ENCODE measurements at regions not wholly inside any gene's neighbourhood (a gene's known extent, or its start where the extent isn't known, plus 50 kb on each side); places are given as distances from the start of the nearest gene placed in this dataset.

- Histone ChIP-seq H3K36me3 (ENCODE audit: control insufficient read depth in 3 of 3, insufficient read depth in 3 of 3, low read length in 3 of 3) (no peaks in the 10 kb centered on the region), H3K4me1 (ENCODE audit: control insufficient read depth in 3 of 3, insufficient read depth in 3 of 3, low read length in 3 of 3) (no peaks in the 10 kb centered on the region), H3K4me3 (ENCODE audit: low read length in 3 of 3) (no peak overlapping the region), H3K9me3 (ENCODE audit: control insufficient read depth in 3 of 3, low read length in 3 of 3) (peaks cover 0 to 9% (median 7%) of the 10 kb centered on the region in 3 donors), H3K27ac (ENCODE audit: low read depth, low read length) (no peak overlapping the region), H3K9ac (ENCODE audit: low read depth in 1 of 3, low read length in 3 of 3) (no peak overlapping the region), H3K27me3 (ENCODE audit: control insufficient read depth in 3 of 3, insufficient read depth in 3 of 3, low read length in 3 of 3) (no peaks in the 10 kb centered on the region)
Observed at GRCh38 chr18:77373730-77374445, 124.2 kb downstream of the GALR1 start.

DNA sequence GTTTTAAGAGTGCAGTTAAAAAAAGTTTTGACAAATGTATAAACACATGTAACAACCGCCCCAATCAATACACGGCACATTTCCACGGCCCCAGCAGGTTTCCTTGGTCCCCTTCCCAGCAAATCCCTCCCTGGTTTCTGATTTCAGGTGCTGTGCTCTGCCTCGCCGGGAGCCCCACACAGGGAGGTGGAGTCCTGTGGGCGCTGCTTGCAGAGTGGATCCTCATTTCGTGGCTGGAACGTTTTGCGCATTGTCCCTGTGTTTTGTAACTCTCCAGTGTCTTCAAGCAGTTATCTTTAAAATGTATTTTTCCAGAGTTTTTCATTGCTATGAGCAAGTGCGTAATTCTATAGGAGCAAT lies 124.8 kb downstream of the GALR1 start:
- no peaks in the 10 kb centered on the region for H3K4me1 ChIP-seq (ENCODE audit: control insufficient read depth in 3 of 3, insufficient read depth in 3 of 3, low read length in 3 of 3)
- no peak overlapping the region for H3K9ac ChIP-seq (ENCODE audit: low read depth in 1 of 3, low read length in 3 of 3)
- no peak overlapping the region for H3K4me3 ChIP-seq (ENCODE audit: low read length in 3 of 3)
- H3K9me3 ChIP-seq (ENCODE audit: control insufficient read depth in 3 of 3, low read length in 3 of 3) = peaks cover 0 to 5% (median 4%) of the 10 kb centered on the region in 3 donors
- no peak overlapping the region for H3K27ac ChIP-seq (ENCODE audit: low read depth, low read length)
- H3K36me3 ChIP-seq (ENCODE audit: control insufficient read depth in 3 of 3, insufficient read depth in 3 of 3, low read length in 3 of 3) = no peaks in the 10 kb centered on the region
- no peaks in the 10 kb centered on the region for H3K27me3 ChIP-seq (ENCODE audit: control insufficient read depth in 3 of 3, insufficient read depth in 3 of 3, low read length in 3 of 3)

- Histone ChIP-seq H3K4me1 (ENCODE audit: control insufficient read depth in 3 of 3, insufficient read depth in 3 of 3, low read length in 3 of 3) (no peaks in the 10 kb centered on the region), H3K9ac (ENCODE audit: low read depth in 1 of 3, low read length in 3 of 3) (no peak overlapping the region), H3K9me3 (ENCODE audit: control insufficient read depth in 3 of 3, low read length in 3 of 3) (peaks cover 0 to 4% (median 0%) of the 10 kb centered on the region in 3 donors), H3K27ac (ENCODE audit: low read depth, low read length) (no peak overlapping the region), H3K4me3 (ENCODE audit: low read length in 3 of 3) (no peak overlapping the region), H3K27me3 (ENCODE audit: control insufficient read depth in 3 of 3, insufficient read depth in 3 of 3, low read length in 3 of 3) (no peaks in the 10 kb centered on the region), H3K36me3 (ENCODE audit: control insufficient read depth in 3 of 3, insufficient read depth in 3 of 3, low read length in 3 of 3) (no peaks in the 10 kb centered on the region)
Observed at GRCh38 chr18:77376043-77376732, 126.5 kb downstream of the GALR1 start.

- H3K9ac ChIP-seq (ENCODE audit: low read depth in 1 of 3, low read length in 3 of 3) = no peak overlapping the region
- H3K9me3 ChIP-seq (ENCODE audit: control insufficient read depth in 3 of 3, low read length in 3 of 3) = peaks cover 0 to under 1% (median 0%) of the 10 kb centered on the region in 3 donors
- H3K4me3 ChIP-seq (ENCODE audit: low read length in 3 of 3) = no peak overlapping the region
- H3K4me1 ChIP-seq (ENCODE audit: control insufficient read depth in 3 of 3, insufficient read depth in 3 of 3, low read length in 3 of 3) = no peaks in the 10 kb centered on the region
- no peak overlapping the region for H3K27ac ChIP-seq (ENCODE audit: low read depth, low read length)
- no peaks in the 10 kb centered on the region for H3K27me3 ChIP-seq (ENCODE audit: control insufficient read depth in 3 of 3, insufficient read depth in 3 of 3, low read length in 3 of 3)
- no peaks in the 10 kb centered on the region for H3K36me3 ChIP-seq (ENCODE audit: control insufficient read depth in 3 of 3, insufficient read depth in 3 of 3, low read length in 3 of 3)
Observed at GRCh38 chr18:77376733-77377094, 127.1 kb downstream of the GALR1 start.

GRCh38 chr18:77377813-77378212 lies 128.2 kb downstream of the GALR1 start:
- no peaks in the 10 kb centered on the region for H3K9me3 ChIP-seq (ENCODE audit: control insufficient read depth in 3 of 3, low read length in 3 of 3)
- H3K36me3 ChIP-seq (ENCODE audit: control insufficient read depth in 3 of 3, insufficient read depth in 3 of 3, low read length in 3 of 3) = no peaks in the 10 kb centered on the region
- H3K27me3 ChIP-seq (ENCODE audit: control insufficient read depth in 3 of 3, insufficient read depth in 3 of 3, low read length in 3 of 3) = no peaks in the 10 kb centered on the region
- H3K9ac ChIP-seq (ENCODE audit: low read depth in 1 of 3, low read length in 3 of 3) = no peak overlapping the region
- no peaks in the 10 kb centered on the region for H3K4me1 ChIP-seq (ENCODE audit: control insufficient read depth in 3 of 3, insufficient read depth in 3 of 3, low read length in 3 of 3)
- H3K4me3 ChIP-seq (ENCODE audit: low read length in 3 of 3) = no peak overlapping the region
- no peak overlapping the region for H3K27ac ChIP-seq (ENCODE audit: low read depth, low read length)

GRCh38 chr18:77379976-77380509 lies 130.4 kb downstream of the GALR1 start:
- H3K27me3 ChIP-seq (ENCODE audit: control insufficient read depth in 3 of 3, insufficient read depth in 3 of 3, low read length in 3 of 3) = peaks cover 0 to 3% (median 0%) of the 10 kb centered on the region in 3 donors
- H3K4me3 ChIP-seq (ENCODE audit: low read length in 3 of 3) = no peak overlapping the region
- H3K27ac ChIP-seq (ENCODE audit: low read depth, low read length) = no peak overlapping the region
- H3K4me1 ChIP-seq (ENCODE audit: control insufficient read depth in 3 of 3, insufficient read depth in 3 of 3, low read length in 3 of 3) = no peaks in the 10 kb centered on the region
- H3K9ac ChIP-seq (ENCODE audit: low read depth in 1 of 3, low read length in 3 of 3) = no peak overlapping the region
- no peaks in the 10 kb centered on the region for H3K36me3 ChIP-seq (ENCODE audit: control insufficient read depth in 3 of 3, insufficient read depth in 3 of 3, low read length in 3 of 3)
- no peaks in the 10 kb centered on the region for H3K9me3 ChIP-seq (ENCODE audit: control insufficient read depth in 3 of 3, low read length in 3 of 3)

- Histone ChIP-seq H3K36me3 (ENCODE audit: control insufficient read depth in 3 of 3, insufficient read depth in 3 of 3, low read length in 3 of 3) (no peaks in the 10 kb centered on the region), H3K9ac (ENCODE audit: low read depth in 1 of 3, low read length in 3 of 3) (no peak overlapping the region), H3K4me3 (ENCODE audit: low read length in 3 of 3) (no peak overlapping the region), H3K27ac (ENCODE audit: low read depth, low read length) (no peak overlapping the region), H3K4me1 (ENCODE audit: control insufficient read depth in 3 of 3, insufficient read depth in 3 of 3, low read length in 3 of 3) (no peaks in the 10 kb centered on the region), H3K9me3 (ENCODE audit: control insufficient read depth in 3 of 3, low read length in 3 of 3) (no peaks in the 10 kb centered on the region), H3K27me3 (ENCODE audit: control insufficient read depth in 3 of 3, insufficient read depth in 3 of 3, low read length in 3 of 3) (peaks cover 0 to 3% (median 0%) of the 10 kb centered on the region in 3 donors)
Observed at GRCh38 chr18:77380695-77381094, 131.0 kb downstream of the GALR1 start.

- no peak overlapping the region for H3K27ac ChIP-seq (ENCODE audit: low read depth, low read length)
- no peaks in the 10 kb centered on the region for H3K27me3 ChIP-seq (ENCODE audit: control insufficient read depth in 3 of 3, insufficient read depth in 3 of 3, low read length in 3 of 3)
- no peak overlapping the region for H3K4me3 ChIP-seq (ENCODE audit: low read length in 3 of 3)
- H3K4me1 ChIP-seq (ENCODE audit: control insufficient read depth in 3 of 3, insufficient read depth in 3 of 3, low read length in 3 of 3) = no peaks in the 10 kb centered on the region
- H3K9ac ChIP-seq (ENCODE audit: low read depth in 1 of 3, low read length in 3 of 3) = no peak overlapping the region
- H3K36me3 ChIP-seq (ENCODE audit: control insufficient read depth in 3 of 3, insufficient read depth in 3 of 3, low read length in 3 of 3) = no peaks in the 10 kb centered on the region
- no peaks in the 10 kb centered on the region for H3K9me3 ChIP-seq (ENCODE audit: control insufficient read depth in 3 of 3, low read length in 3 of 3)
Observed at GRCh38 chr18:77392321-77392720, 142.7 kb downstream of the GALR1 start.

- Histone ChIP-seq H3K4me3 (ENCODE audit: low read length in 3 of 3) (no peak overlapping the region), H3K27me3 (ENCODE audit: control insufficient read depth in 3 of 3, insufficient read depth in 3 of 3, low read length in 3 of 3) (no peaks in the 10 kb centered on the region), H3K27ac (ENCODE audit: low read depth, low read length) (no peak overlapping the region), H3K36me3 (ENCODE audit: control insufficient read depth in 3 of 3, insufficient read depth in 3 of 3, low read length in 3 of 3) (no peaks in the 10 kb centered on the region), H3K4me1 (ENCODE audit: control insufficient read depth in 3 of 3, insufficient read depth in 3 of 3, low read length in 3 of 3) (no peaks in the 10 kb centered on the region), H3K9ac (ENCODE audit: low read depth in 1 of 3, low read length in 3 of 3) (no peak overlapping the region), H3K9me3 (ENCODE audit: control insufficient read depth in 3 of 3, low read length in 3 of 3) (no peaks in the 10 kb centered on the region)
Observed at GRCh38 chr18:77393519-77393918, 143.9 kb downstream of the GALR1 start.

GRCh38 chr18:77395953-77396352 lies 146.3 kb downstream of the GALR1 start:
- Histone ChIP-seq H3K9me3 (ENCODE audit: control insufficient read depth in 3 of 3, low read length in 3 of 3) (no peaks in the 10 kb centered on the region), H3K4me3 (ENCODE audit: low read length in 3 of 3) (no peak overlapping the region), H3K9ac (ENCODE audit: low read depth in 1 of 3, low read length in 3 of 3) (no peak overlapping the region), H3K27me3 (ENCODE audit: control insufficient read depth in 3 of 3, insufficient read depth in 3 of 3, low read length in 3 of 3) (no peaks in the 10 kb centered on the region), H3K27ac (ENCODE audit: low read depth, low read length) (no peak overlapping the region), H3K4me1 (ENCODE audit: control insufficient read depth in 3 of 3, insufficient read depth in 3 of 3, low read length in 3 of 3) (no peaks in the 10 kb centered on the region), H3K36me3 (ENCODE audit: control insufficient read depth in 3 of 3, insufficient read depth in 3 of 3, low read length in 3 of 3) (no peaks in the 10 kb centered on the region)
